Mesendoderm (in vitro differentiated cells): ENCODE measurements at regions not wholly inside any gene's neighbourhood (a gene's known extent, or its start where the extent isn't known, plus 50 kb on each side); places are given as distances from the start of the nearest gene placed in this dataset.
A peak's percentile ranks its signal among the peaks of the same experiment; 100 is the strongest.

ENCODE experiments used
- DNase-seq: peaks from one replicate; pipeline ENCODE4 v3.0.0; 2013
- H2AK5ac ChIP-seq: 2 replicates; pipeline ENCODE4 v1.6.1; 2013; ENCODE audit warnings: low read length, inconsistent platforms
- H2BK120ac ChIP-seq: 2 replicates; pipeline ENCODE4 v1.6.1; 2013; ENCODE audit warnings: low read depth, mild to moderate bottlenecking, low read length, moderate library complexity, mixed read lengths
- H2BK15ac ChIP-seq: replicated peaks from 2 replicates; pipeline ENCODE4 v1.6.1; 2013; ENCODE audit warnings: low read depth, mild to moderate bottlenecking, moderate library complexity
- H2BK5ac ChIP-seq: 2 replicates; pipeline ENCODE4 v1.6.1; 2013; ENCODE audit warnings: low read length, inconsistent platforms
- H3K18ac ChIP-seq: 2 replicates; pipeline ENCODE4 v1.6.1; 2013; ENCODE audit warnings: mild to moderate bottlenecking, low read length, mixed read lengths
- H3K23ac ChIP-seq: one replicate; pipeline ENCODE4 v1.6.1; 2013; ENCODE audit warnings: low read length
- H3K27ac ChIP-seq: 2 replicates; pipeline ENCODE4 v1.5.1; 2013; ENCODE audit warnings: low read depth, mild to moderate bottlenecking, inconsistent platforms, low read length, moderate library complexity
- H3K27me3 ChIP-seq: 2 replicates; pipeline ENCODE4 v1.6.1; 2013; ENCODE audit warnings: low read length, control low read depth, mild to moderate bottlenecking, inconsistent platforms; ENCODE audit not compliant: insufficient read depth, poor library complexity
- H3K36me3 ChIP-seq: 2 replicates; pipeline ENCODE4 v1.6.1; 2013; ENCODE audit warnings: low read length, inconsistent platforms; ENCODE audit not compliant: control insufficient read depth, insufficient read depth
- H3K4ac ChIP-seq: one replicate; pipeline ENCODE4 v1.6.1; 2013; ENCODE audit warnings: low read depth, mild to moderate bottlenecking, low read length, moderate library complexity
- H3K4me1 ChIP-seq: 2 replicates; pipeline ENCODE4 v1.6.1; 2013; ENCODE audit warnings: low read depth, low read length, inconsistent platforms; ENCODE audit not compliant: control insufficient read depth
- H3K4me2 ChIP-seq: 2 replicates; pipeline ENCODE4 v1.6.1; 2013; ENCODE audit warnings: low read length
- H3K4me3 ChIP-seq: 2 replicates; pipeline ENCODE4 v1.5.1; 2013; ENCODE audit warnings: mild to moderate bottlenecking, low read length
- H3K56ac ChIP-seq: one replicate; pipeline ENCODE4 v1.6.1; 2013; ENCODE audit warnings: low read length
- H3K79me1 ChIP-seq: 2 replicates; pipeline ENCODE4 v1.6.1; 2013; ENCODE audit warnings: low read length, inconsistent platforms
- H3K79me2 ChIP-seq: 2 replicates; pipeline ENCODE4 v1.6.1; 2013; ENCODE audit warnings: mild to moderate bottlenecking, low read length; ENCODE audit not compliant: control insufficient read depth, insufficient read depth
- H3K9ac ChIP-seq: 2 replicates; pipeline ENCODE4 v1.6.1; 2013; ENCODE audit warnings: low read length, inconsistent platforms
- H4K5ac ChIP-seq: one replicate; pipeline ENCODE4 v1.6.1; 2013; ENCODE audit warnings: low read length
- H4K8ac ChIP-seq: one replicate; pipeline ENCODE4 v1.6.1; 2013; ENCODE audit warnings: low read depth, mild to moderate bottlenecking, control low read depth, low read length, moderate library complexity
- WGBS: extraction: QIAGEN DNeasy Blood & Tissue Kit; methylation state at CpG from one replicate; pipeline ENCODE4 v1.1.7; 2013; ENCODE audit warnings: low lambda C conversion rate, missing lambda C conversion rate; ENCODE audit not compliant: insufficient coverage; ENCODE audit errors: extremely low coverage; 5-methylcytosine and 5-hydroxymethylcytosine counted together

- Histone ChIP-seq H2BK5ac (no peak overlapping the region), H2BK15ac (no peak overlapping the region), H3K4ac (no peak overlapping the region), H2AK5ac (no peak overlapping the region), H3K4me2 (no peak overlapping the region), H3K18ac (no peak overlapping the region), H3K56ac (no peak overlapping the region), H3K9ac (no peak overlapping the region), H3K4me3 (no peak overlapping the region), H3K79me1 (no peaks in the 10 kb centered on the region), H3K27me3 (no peaks in the 10 kb centered on the region), H3K23ac (no peak overlapping the region), H4K8ac (no peak overlapping the region), H3K27ac (no peak overlapping the region), H3K36me3 (no peaks in the 10 kb centered on the region), H4K5ac (no peak overlapping the region), H3K4me1 (no peaks in the 10 kb centered on the region), H2BK120ac (no peak overlapping the region), H3K79me2 (no peaks in the 10 kb centered on the region)
- DNase-seq: peak; percentile 14
These were observed 1156.5 kb downstream of the NCAM2 start for GRCh38 chr21:22154579-22155274.

GRCh38 chr21:22164912-22165311 lies 1166.7 kb downstream of the NCAM2 start:
- no peak overlapping the region for H2AK5ac ChIP-seq
- H2BK120ac ChIP-seq: no peak overlapping the region
- H3K79me1 ChIP-seq: no peaks in the 10 kb centered on the region
- H3K79me2 ChIP-seq: no peaks in the 10 kb centered on the region
- H3K4me3 ChIP-seq: no peak overlapping the region
- H3K27me3 ChIP-seq: no peaks in the 10 kb centered on the region
- no peak overlapping the region for H4K8ac ChIP-seq
- H3K4me1 ChIP-seq: no peaks in the 10 kb centered on the region
- H3K56ac ChIP-seq: no peak overlapping the region
- no peaks in the 10 kb centered on the region for H3K36me3 ChIP-seq
- H2BK15ac ChIP-seq: no peak overlapping the region
- no peak overlapping the region for H3K9ac ChIP-seq
- no peak overlapping the region for H3K23ac ChIP-seq
- H3K18ac ChIP-seq: no peak overlapping the region
- H3K4me2 ChIP-seq: no peak overlapping the region
- no peak overlapping the region for H3K4ac ChIP-seq
- DNase-seq: no peak
- H2BK5ac ChIP-seq: no peak overlapping the region
- H4K5ac ChIP-seq: no peak overlapping the region
- no peak overlapping the region for H3K27ac ChIP-seq

- Histone ChIP-seq H3K36me3 (no peaks in the 10 kb centered on the region), H3K56ac (no peak overlapping the region), H4K5ac (no peak overlapping the region), H3K4me1 (no peaks in the 10 kb centered on the region), H3K4me3 (no peak overlapping the region), H3K23ac (no peak overlapping the region), H3K18ac (no peak overlapping the region), H3K4me2 (no peak overlapping the region), H3K27me3 (no peaks in the 10 kb centered on the region), H3K79me2 (no peaks in the 10 kb centered on the region), H3K4ac (no peak overlapping the region), H2AK5ac (no peak overlapping the region), H3K27ac (no peak overlapping the region), H2BK120ac (no peak overlapping the region), H2BK15ac (no peak overlapping the region), H3K79me1 (no peaks in the 10 kb centered on the region), H2BK5ac (no peak overlapping the region), H4K8ac (no peak overlapping the region), H3K9ac (no peak overlapping the region)
- no peak for DNase-seq
- no CpG with 5 or more reads among the region's 1 CpG for WGBS
These were observed 1176.5 kb downstream of the NCAM2 start for GRCh38 chr21:22174746-22175145.

- Histone ChIP-seq H2BK5ac (no peak overlapping the region), H3K56ac (no peak overlapping the region), H3K4me1 (no peaks in the 10 kb centered on the region), H3K27me3 (no peaks in the 10 kb centered on the region), H3K4me2 (no peak overlapping the region), H3K79me2 (no peaks in the 10 kb centered on the region), H3K4me3 (no peak overlapping the region), H3K9ac (no peak overlapping the region), H2BK15ac (no peak overlapping the region), H3K4ac (no peak overlapping the region), H4K8ac (no peak overlapping the region), H3K36me3 (no peaks in the 10 kb centered on the region), H2AK5ac (no peak overlapping the region), H4K5ac (no peak overlapping the region), H3K27ac (no peak overlapping the region), H3K23ac (no peak overlapping the region), H3K79me1 (no peaks in the 10 kb centered on the region), H3K18ac (no peak overlapping the region), H2BK120ac (no peak overlapping the region)
- no peak for DNase-seq
- no CpG with 5 or more reads among the region's 6 CpGs for WGBS
These were observed 1191.1 kb downstream of the NCAM2 start for GRCh38 chr21:22189278-22189677.

- no peak overlapping the region for H3K27ac ChIP-seq
- no peak overlapping the region for H3K56ac ChIP-seq
- no peak overlapping the region for H4K5ac ChIP-seq
- no peak overlapping the region for H2BK5ac ChIP-seq
- no peaks in the 10 kb centered on the region for H3K27me3 ChIP-seq
- no peak overlapping the region for H2BK120ac ChIP-seq
- H3K4me2 ChIP-seq: no peak overlapping the region
- H3K79me1 ChIP-seq: no peaks in the 10 kb centered on the region
- H3K4me1 ChIP-seq: no peaks in the 10 kb centered on the region
- H2BK15ac ChIP-seq: no peak overlapping the region
- no peak overlapping the region for H2AK5ac ChIP-seq
- no peak overlapping the region for H3K9ac ChIP-seq
- no peak overlapping the region for H4K8ac ChIP-seq
- H3K36me3 ChIP-seq: no peaks in the 10 kb centered on the region
- no peak overlapping the region for H3K18ac ChIP-seq
- no peak for DNase-seq
- no peaks in the 10 kb centered on the region for H3K79me2 ChIP-seq
- H3K4ac ChIP-seq: no peak overlapping the region
- no peak overlapping the region for H3K4me3 ChIP-seq
- WGBS: no CpG with 5 or more reads among the region's 1 CpG
- no peak overlapping the region for H3K23ac ChIP-seq
These were observed 1193.4 kb downstream of the NCAM2 start for GRCh38 chr21:22191581-22191980.

GRCh38 chr21:22192766-22193165 lies 1194.6 kb downstream of the NCAM2 start:
- no peak overlapping the region for H3K4me2 ChIP-seq
- H4K8ac ChIP-seq: no peak overlapping the region
- no peak overlapping the region for H3K4me3 ChIP-seq
- no peak overlapping the region for H3K4ac ChIP-seq
- no CpG with 5 or more reads among the region's 2 CpGs for WGBS
- no peaks in the 10 kb centered on the region for H3K27me3 ChIP-seq
- H4K5ac ChIP-seq: no peak overlapping the region
- no peaks in the 10 kb centered on the region for H3K36me3 ChIP-seq
- no peak overlapping the region for H3K9ac ChIP-seq
- H3K79me2 ChIP-seq: no peaks in the 10 kb centered on the region
- no peaks in the 10 kb centered on the region for H3K4me1 ChIP-seq
- no peak for DNase-seq
- no peak overlapping the region for H2BK120ac ChIP-seq
- H3K27ac ChIP-seq: no peak overlapping the region
- H3K23ac ChIP-seq: no peak overlapping the region
- H2AK5ac ChIP-seq: no peak overlapping the region
- no peak overlapping the region for H2BK5ac ChIP-seq
- H3K79me1 ChIP-seq: no peaks in the 10 kb centered on the region
- no peak overlapping the region for H3K56ac ChIP-seq
- H2BK15ac ChIP-seq: no peak overlapping the region
- no peak overlapping the region for H3K18ac ChIP-seq
